ENCODE measurements at regions not wholly inside any gene's neighbourhood (a gene's known extent, or its start where the extent isn't known, plus 50 kb on each side); places are given as distances from the start of the nearest gene placed in this dataset.
A peak's percentile ranks its signal among the peaks of the same experiment; 100 is the strongest.

GRCh38 chr10:101297901-101298486, 56.0 kb upstream of the BTRC start:
- TF ChIP-seq CTCF (IDR thresholded peaks at IDR 0.05; ENCODE audit: low read length) (peak; percentile 85), EZH2phosphoT487 (IDR thresholded peaks at IDR 0.05; ENCODE audit: low read length) (no peak), EZH2 (optimal IDR thresholded peaks at IDR 0.05; ENCODE audit: low read depth, low read length) (no peak)
